ENCODE measurements at regions not wholly inside any gene's neighbourhood (a gene's known extent, or its start where the extent isn't known, plus 50 kb on each side); places are given as distances from the start of the nearest gene placed in this dataset.

DNA sequence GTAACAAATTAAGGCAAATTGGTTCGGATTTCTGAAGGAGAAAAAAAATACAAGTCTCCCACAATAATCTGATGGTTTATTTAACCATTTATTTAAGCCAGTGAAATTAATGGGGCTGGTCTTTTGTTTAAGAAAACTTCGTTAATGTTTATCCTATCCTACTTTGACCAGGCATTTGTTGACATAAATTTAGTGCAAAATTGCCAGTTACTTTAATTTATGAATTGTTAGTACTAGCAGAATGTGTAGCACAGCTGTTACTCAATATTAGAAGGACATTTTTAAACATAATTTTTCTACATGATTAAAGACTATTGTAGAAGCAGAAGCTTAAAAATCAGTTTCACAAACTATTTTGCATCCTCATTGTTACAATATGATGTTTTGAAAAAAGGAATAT lies 687.6 kb upstream of the PTBP2 start:
- TF ChIP-seq CTCF (IDR thresholded peaks at IDR 0.05) (no peak), POLR2A (IDR thresholded peaks at IDR 0.05) (no peak)
